Activated T-helper 1 cell treated with anti-CD3 and anti-CD28 coated beads, Interleukin-12 subunit alpha, Interleukin-12 subunit beta, Interleukin-2, Interleukin-4 antibody, amounts not matched to agents 30 ng/mL and 10 ng/mL and 1 ng/mL, durations not matched to agents 14 hours and 24 hours and 36 hours (primary cell): ENCODE measurements at regions not wholly inside any gene's neighbourhood (a gene's known extent, or its start where the extent isn't known, plus 50 kb on each side); places are given as distances from the start of the nearest gene placed in this dataset.

Source experiments
- DNase-seq: peaks from one replicate; pipeline ENCODE4 v3.0.0; 2021; ENCODE audit warnings: low spot score
- H3K27ac Mint-ChIP-seq: one replicate; pipeline ENCODE4 v1.8.0; 2021; ENCODE audit warnings: mild to moderate bottlenecking, mixed read lengths
- H3K27me3 Mint-ChIP-seq: one replicate; pipeline ENCODE4 v1.8.0; 2022; ENCODE audit warnings: mild to moderate bottlenecking, moderate library complexity, mixed read lengths; ENCODE audit not compliant: insufficient read depth
- H3K36me3 Mint-ChIP-seq: one replicate; pipeline ENCODE4 v1.8.0; 2021; ENCODE audit warnings: low read depth, mixed read lengths
- H3K4me1 Mint-ChIP-seq: one replicate; pipeline ENCODE4 v1.8.0; 2021; ENCODE audit warnings: low read depth, mixed read lengths
- H3K4me3 Mint-ChIP-seq: one replicate; pipeline ENCODE4 v1.8.0; 2021; ENCODE audit warnings: mild to moderate bottlenecking, moderate library complexity, mixed read lengths
- H3K9me3 Mint-ChIP-seq: one replicate; pipeline ENCODE4 v1.8.0; 2021; ENCODE audit warnings: mixed read lengths
- intact Hi-C: fragments of 100-400 bp; cut with micrococcal nuclease; formaldehyde crosslinking; loops from one replicate; pipeline ENCODE4 v1.15.1; 2024

- DNase-seq: no peak
- Mint-ChIP-seq H3K4me1 (peaks cover 48% of the 10 kb centered on the region), H3K9me3 (no peaks in the 10 kb centered on the region), H3K27me3 (peaks cover 5% of the 10 kb centered on the region), H3K36me3 (no peaks in the 10 kb centered on the region), H3K4me3 (no peak overlapping the region), H3K27ac (no peak overlapping the region)
- intact Hi-C loops: loop anchor here (5.0 to 10.0 kb wide), 2 partner anchors 630 to 743 kb away; partner anchors contain the start of genes CWC15, ENDOD1 and KDM4D
Measured at GRCh38 chr11:95717314-95717713, 72.3 kb downstream of the FAM76B start.

- Mint-ChIP-seq H3K9me3 (no peaks in the 10 kb centered on the region), H3K4me3 (peak overlapping the region; percentile 31), H3K36me3 (no peaks in the 10 kb centered on the region), H3K27ac (peak overlapping the region; percentile 82), H3K27me3 (peaks cover 3% of the 10 kb centered on the region), H3K4me1 (peaks cover 59% of the 10 kb centered on the region)
- DNase-seq: no peak
- intact Hi-C loops: loop anchor here (5.0 to 10.0 kb wide), 2 partner anchors 629 to 741 kb away; partner anchors contain the start of genes CWC15, ENDOD1 and KDM4D
Measured at GRCh38 chr11:95716266-95716665, 73.3 kb downstream of the FAM76B start.

GRCh38 chr11:95715777-95716241 is 73.8 kb downstream of the FAM76B start:
- peak overlapping the region; percentile 54 for H3K4me3 Mint-ChIP-seq
- intact Hi-C loops: loop anchor here (1.0 to 10.0 kb wide), 10 partner anchors 16 to 741 kb away; partner anchors contain the start of genes CWC15, ENDOD1, FAM76B and KDM4D
- peaks cover 63% of the 10 kb centered on the region for H3K4me1 Mint-ChIP-seq
- DNase-seq: no peak
- no peaks in the 10 kb centered on the region for H3K9me3 Mint-ChIP-seq
- no peaks in the 10 kb centered on the region for H3K27me3 Mint-ChIP-seq
- H3K36me3 Mint-ChIP-seq: no peaks in the 10 kb centered on the region
- H3K27ac Mint-ChIP-seq: peak overlapping the region; percentile 82

- intact Hi-C loops: loop anchor here (1.0 to 10.0 kb wide), 10 partner anchors 15 to 740 kb away; partner anchors contain the start of genes CWC15, ENDOD1, FAM76B and KDM4D
- DNase-seq: no peak
- Mint-ChIP-seq H3K4me1 (peaks cover 59% of the 10 kb centered on the region), H3K27me3 (no peaks in the 10 kb centered on the region), H3K4me3 (peak overlapping the region; percentile 54), H3K36me3 (no peaks in the 10 kb centered on the region), H3K9me3 (no peaks in the 10 kb centered on the region), H3K27ac (peak overlapping the region; percentile 82)
Measured at GRCh38 chr11:95714843-95715776, 74.5 kb downstream of the FAM76B start.

GRCh38 chr11:95713428-95713827 is 76.2 kb downstream of the FAM76B start:
- Mint-ChIP-seq H3K4me3 (no peak overlapping the region), H3K27ac (no peak overlapping the region), H3K27me3 (peaks cover under 1% of the 10 kb centered on the region), H3K36me3 (no peaks in the 10 kb centered on the region), H3K9me3 (no peaks in the 10 kb centered on the region), H3K4me1 (peaks cover 50% of the 10 kb centered on the region)
- no peak for DNase-seq
- intact Hi-C loops: loop anchor here (10.0 kb wide), 1 partner anchor 739 kb away; the partner anchor contains the start of genes CWC15 and KDM4D

- H3K27me3 Mint-ChIP-seq: peaks cover 3% of the 10 kb centered on the region
- peaks cover 52% of the 10 kb centered on the region for H3K4me1 Mint-ChIP-seq
- H3K27ac Mint-ChIP-seq: peak overlapping the region; percentile 56
- no peak for DNase-seq
- intact Hi-C loops: loop anchor here (10.0 kb wide), 1 partner anchor 737 kb away; the partner anchor contains the start of genes CWC15 and KDM4D
- no peak overlapping the region for H3K4me3 Mint-ChIP-seq
- H3K9me3 Mint-ChIP-seq: no peaks in the 10 kb centered on the region
- H3K36me3 Mint-ChIP-seq: no peaks in the 10 kb centered on the region
Measured at GRCh38 chr11:95711945-95712221, 77.7 kb downstream of the FAM76B start.

- intact Hi-C loops: loop anchor here (10.0 kb wide), 1 partner anchor 737 kb away; the partner anchor contains the start of genes CWC15 and KDM4D
- Mint-ChIP-seq H3K27me3 (peaks cover 3% of the 10 kb centered on the region), H3K4me3 (no peak overlapping the region), H3K36me3 (no peaks in the 10 kb centered on the region), H3K4me1 (peaks cover 53% of the 10 kb centered on the region), H3K9me3 (no peaks in the 10 kb centered on the region), H3K27ac (peak overlapping the region; percentile 56)
- DNase-seq: no peak
Measured at GRCh38 chr11:95711162-95711944, 78.2 kb downstream of the FAM76B start.

DNA sequence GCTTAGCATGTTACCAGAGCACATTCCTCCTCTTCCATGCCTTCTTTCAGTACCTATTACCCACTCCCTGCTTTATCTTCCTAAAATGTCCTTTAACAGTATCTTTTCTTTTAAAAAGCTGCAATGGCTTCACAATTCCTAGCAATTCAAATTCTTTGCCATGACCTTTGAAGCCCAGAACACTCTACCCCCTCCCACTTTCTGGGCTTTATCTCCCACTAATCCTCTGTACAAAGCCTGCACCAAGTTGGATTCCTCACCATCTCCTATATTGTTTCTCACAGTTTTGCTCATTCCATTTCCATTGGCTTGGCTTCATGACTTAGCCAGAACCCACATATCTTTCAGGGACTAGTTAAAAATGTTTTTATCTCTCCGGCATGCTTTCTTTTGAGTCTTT is 80.9 kb downstream of the FAM76B start:
- Mint-ChIP-seq H3K4me3 (no peak overlapping the region), H3K27ac (no peak overlapping the region), H3K9me3 (no peaks in the 10 kb centered on the region), H3K4me1 (peaks cover 26% of the 10 kb centered on the region), H3K27me3 (peaks cover 3% of the 10 kb centered on the region), H3K36me3 (no peaks in the 10 kb centered on the region)
- no peak for DNase-seq
- intact Hi-C loops: loop anchor here (10.0 kb wide), 1 partner anchor 716 kb away; no protein-coding TSS in a partner anchor

DNA sequence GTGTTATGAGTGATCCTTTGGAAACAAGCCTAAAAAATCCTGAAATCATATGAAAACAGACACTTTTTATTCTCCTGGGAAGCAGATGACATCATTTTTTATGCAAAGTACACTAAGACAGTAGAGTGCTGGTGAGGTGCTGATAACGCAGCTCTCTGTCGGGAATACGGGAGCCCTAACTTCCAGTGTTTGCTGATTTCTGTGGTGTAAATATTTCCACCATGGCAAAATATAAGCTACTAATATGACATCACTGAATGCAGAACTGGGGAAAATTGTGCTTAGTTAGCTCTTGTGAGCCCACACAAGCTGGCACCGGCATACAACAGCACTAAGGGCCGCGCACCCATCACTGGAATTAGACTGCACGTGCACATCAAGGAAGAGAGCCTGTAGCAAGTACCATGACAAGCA is 82.6 kb downstream of the FAM76B start:
- Mint-ChIP-seq H3K36me3 (no peaks in the 10 kb centered on the region), H3K27me3 (peaks cover 3% of the 10 kb centered on the region), H3K4me1 (peaks cover 17% of the 10 kb centered on the region), H3K9me3 (no peaks in the 10 kb centered on the region), H3K27ac (peak overlapping the region; percentile 18), H3K4me3 (no peak overlapping the region)
- DNase-seq: no peak
- intact Hi-C loops: loop anchor here (10.0 kb wide), 1 partner anchor 718 kb away; no protein-coding TSS in a partner anchor

- Mint-ChIP-seq H3K27me3 (peaks cover 3% of the 10 kb centered on the region), H3K9me3 (no peaks in the 10 kb centered on the region), H3K36me3 (no peaks in the 10 kb centered on the region), H3K4me3 (no peak overlapping the region), H3K27ac (no peak overlapping the region), H3K4me1 (peaks cover 17% of the 10 kb centered on the region)
- intact Hi-C loops: loop anchor here (1.0 to 10.0 kb wide), 5 partner anchors 59 to 719 kb away; no protein-coding TSS in a partner anchor
- peak; percentile 77 for DNase-seq
Measured at GRCh38 chr11:95705485-95706124, 84.0 kb downstream of the FAM76B start.

DNA sequence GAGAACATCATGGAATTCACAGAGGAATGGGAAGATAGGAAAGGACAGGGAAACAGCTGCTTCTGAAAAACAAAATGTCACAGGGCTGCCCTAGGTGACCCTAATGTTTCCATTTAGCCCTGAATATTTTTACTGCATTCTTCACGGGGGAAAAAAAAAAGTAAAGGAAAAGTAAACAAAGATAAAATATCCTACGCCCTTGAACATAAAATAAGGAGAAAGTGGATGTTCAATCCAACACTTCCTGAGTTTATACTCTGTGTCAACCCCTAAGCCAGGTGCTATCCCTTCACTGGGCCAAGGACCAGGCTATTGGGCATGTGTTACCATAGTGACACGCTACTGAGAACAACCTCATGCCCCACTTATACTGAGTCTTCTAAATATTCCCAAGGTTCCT is 84.7 kb downstream of the FAM76B start:
- Mint-ChIP-seq H3K27ac (no peak overlapping the region), H3K9me3 (no peaks in the 10 kb centered on the region), H3K27me3 (peaks cover 3% of the 10 kb centered on the region), H3K4me3 (no peak overlapping the region), H3K4me1 (peaks cover 24% of the 10 kb centered on the region), H3K36me3 (no peaks in the 10 kb centered on the region)
- intact Hi-C loops: loop anchor here (1.0 to 10.0 kb wide), 7 partner anchors 59 to 720 kb away; partner anchors contain the start of genes ENDOD1 and SRSF8
- no peak for DNase-seq

DNA sequence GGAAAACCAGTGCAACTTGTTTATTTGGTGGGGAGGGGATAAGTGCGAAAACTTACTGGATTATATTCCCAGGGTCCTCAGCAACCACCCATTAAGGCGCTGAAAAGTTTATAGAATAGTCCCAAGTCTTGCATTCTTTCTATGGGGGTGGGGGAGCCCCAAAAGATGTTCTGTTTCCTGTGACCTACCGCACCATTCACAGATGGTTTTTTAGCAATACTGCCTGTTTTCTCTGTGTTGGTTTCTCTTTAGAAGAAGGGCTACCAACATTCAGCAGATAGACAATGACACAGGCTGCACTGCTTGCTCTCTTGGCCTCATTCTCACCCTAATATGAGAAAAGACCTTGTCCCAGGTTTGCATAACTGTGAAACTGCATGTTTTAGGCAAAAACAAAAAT is 86.5 kb downstream of the FAM76B start:
- Mint-ChIP-seq H3K36me3 (no peaks in the 10 kb centered on the region), H3K9me3 (no peaks in the 10 kb centered on the region), H3K4me3 (peak overlapping the region; percentile 57), H3K27ac (no peak overlapping the region), H3K4me1 (peaks cover 42% of the 10 kb centered on the region), H3K27me3 (no peaks in the 10 kb centered on the region)
- DNase-seq: no peak
- intact Hi-C loops: loop anchor here (5.0 to 10.0 kb wide), 3 partner anchors 616 to 722 kb away; partner anchors contain the start of genes ENDOD1 and SRSF8
